Activated CD8-positive, alpha-beta memory T cell treated with anti-CD3 and anti-CD28 coated beads, Interleukin-2, amount 10 ng/mL, durations not matched to agents 7 days and 5 days (primary cell): ENCODE measurements at regions not wholly inside any gene's neighbourhood (a gene's known extent, or its start where the extent isn't known, plus 50 kb on each side); places are given as distances from the start of the nearest gene placed in this dataset.
"Not testable (repeated sequence)": the region's sequence is repeated elsewhere in the genome, so short reads cannot be mapped to it uniquely, and the experiment has no call there.

Source experiments
- ATAC-seq: fragments of 150-1000 bp; cut with Tn5 transposase; one replicate; pipeline ENCODE4 v1.10.0; 2021; ENCODE audit warnings: moderate library complexity
- CTCF ChIA-PET: fragments of 350-600 bp; sonication (Branson Sonifier 250); formaldehyde crosslinking; loops from one replicate; lab custom pipeline; 2021; ENCODE audit warnings: antibody characterized with exemption; lab: Charles Lee
- DNase-seq: peaks from one replicate; pipeline ENCODE4 v3.0.0-alpha.2; 2020
- H3K27ac Mint-ChIP-seq: one replicate; pipeline ENCODE4 v1.8.0; 2021; ENCODE audit warnings: mild to moderate bottlenecking, mixed read lengths
- H3K27me3 Mint-ChIP-seq: one replicate; pipeline ENCODE4 v1.8.0; 2021; ENCODE audit warnings: mixed read lengths
- H3K36me3 Mint-ChIP-seq: one replicate; pipeline ENCODE4 v1.8.0; 2021; ENCODE audit warnings: mild to moderate bottlenecking, mixed read lengths
- H3K4me1 Mint-ChIP-seq: one replicate; pipeline ENCODE4 v1.8.0; 2021; ENCODE audit warnings: mixed read lengths
- H3K4me3 Mint-ChIP-seq: one replicate; pipeline ENCODE4 v1.8.0; 2021; ENCODE audit warnings: mild to moderate bottlenecking, moderate library complexity, mixed read lengths
- H3K9me3 Mint-ChIP-seq: one replicate; pipeline ENCODE4 v1.8.0; 2022; ENCODE audit warnings: low read depth, mixed read lengths

DNA sequence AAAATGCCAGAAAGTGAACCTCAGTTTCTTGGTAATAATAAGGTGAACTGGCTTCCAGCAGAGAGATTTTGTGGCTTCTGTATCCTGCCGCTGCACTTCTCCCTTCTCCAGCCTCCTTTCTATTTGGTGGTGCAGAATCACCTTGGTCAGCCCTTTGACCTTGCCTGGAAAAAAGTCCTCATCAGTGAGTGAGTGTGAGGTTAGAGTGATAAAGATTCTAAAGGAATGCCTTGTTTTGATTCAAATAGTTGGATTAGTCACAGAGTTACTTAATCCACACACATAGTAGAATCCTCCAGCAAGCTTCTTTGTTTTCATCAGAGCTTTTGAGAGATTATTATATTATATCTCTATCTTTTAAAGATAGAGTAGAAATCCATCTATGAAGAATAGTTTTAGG, 140.9 kb downstream of the KCNRG start:
- H3K9me3 Mint-ChIP-seq = no peaks in the 10 kb centered on the region
- no peak overlapping the region for H3K27ac Mint-ChIP-seq
- H3K36me3 Mint-ChIP-seq = peaks cover 1% of the 10 kb centered on the region
- no peak for ATAC-seq
- peaks cover 24% of the 10 kb centered on the region for H3K4me1 Mint-ChIP-seq
- no peak overlapping the region for H3K4me3 Mint-ChIP-seq
- no peak for DNase-seq
- CTCF ChIA-PET = no interaction called here
- peaks cover 33% of the 10 kb centered on the region for H3K27me3 Mint-ChIP-seq

DNA sequence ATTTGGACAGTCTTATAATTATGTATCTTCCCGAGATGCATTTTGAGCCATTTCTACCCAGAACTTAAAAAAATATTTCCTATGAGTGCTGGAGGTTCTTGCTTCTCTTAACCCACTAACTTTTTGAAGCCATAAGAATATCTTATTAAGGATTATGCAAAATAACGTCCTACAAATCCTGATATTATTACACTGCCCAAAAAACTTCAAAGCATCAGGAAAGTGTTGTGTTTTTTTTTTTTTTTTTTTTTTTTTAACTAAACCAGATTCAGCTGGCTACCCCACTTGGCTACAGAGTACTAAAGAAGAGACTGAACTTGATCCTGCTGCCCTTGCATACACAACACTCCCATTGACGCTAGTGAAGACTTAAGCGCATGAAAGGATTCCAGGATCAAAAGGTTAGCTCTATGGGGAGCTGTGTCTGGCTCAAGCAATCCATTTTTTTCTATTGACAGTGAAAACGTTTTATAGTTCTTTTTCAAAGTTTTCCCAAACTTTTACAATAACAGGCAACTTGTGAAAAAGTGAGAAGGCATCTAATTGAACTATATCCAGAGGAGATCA, 141.4 kb downstream of the KCNRG start:
- Mint-ChIP-seq H3K27ac (no peak overlapping the region), H3K9me3 (no peaks in the 10 kb centered on the region), H3K27me3 (peaks cover 32% of the 10 kb centered on the region), H3K36me3 (no peaks in the 10 kb centered on the region), H3K4me1 (peaks cover 21% of the 10 kb centered on the region), H3K4me3 (no peak overlapping the region)
- ATAC-seq = no peak
- no peak for DNase-seq
- CTCF ChIA-PET = no interaction called here

DNA sequence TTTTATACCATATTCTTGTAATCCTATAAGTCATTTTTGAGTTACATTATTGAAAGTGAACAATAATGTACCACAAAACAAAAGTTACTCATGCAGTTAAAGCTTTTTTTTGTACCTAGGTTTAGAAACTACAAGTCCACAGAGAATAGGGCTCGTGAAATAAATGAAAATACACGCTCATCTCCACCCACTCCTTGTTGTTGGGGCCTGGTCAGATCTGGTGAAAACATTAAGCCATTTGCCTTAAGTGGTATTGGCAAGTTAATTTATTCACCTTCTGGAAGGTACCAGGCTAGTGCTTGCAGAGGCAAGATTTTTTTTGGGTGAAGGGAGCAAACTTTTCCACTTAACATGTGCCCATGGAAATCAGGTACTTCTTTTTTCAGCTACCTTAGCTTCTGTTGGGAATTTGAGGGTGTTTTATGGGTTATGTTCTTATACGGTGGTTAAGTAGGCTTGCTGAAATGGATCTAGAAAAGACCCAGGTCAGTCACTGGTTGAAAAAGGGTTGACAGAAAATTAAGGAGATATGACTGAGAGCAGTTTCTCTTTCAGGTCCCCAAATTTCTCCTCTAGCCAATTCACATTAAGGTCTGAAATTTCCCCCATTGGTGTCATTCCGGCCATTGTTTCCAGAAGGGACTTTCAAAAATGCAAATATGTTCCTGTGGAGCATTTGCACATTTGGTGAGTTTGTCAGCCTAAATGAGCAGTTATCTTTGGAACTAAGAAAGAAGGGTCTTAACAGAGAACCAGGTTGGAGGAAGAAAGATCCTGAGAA, 143.3 kb downstream of the KCNRG start:
- CTCF ChIA-PET = no interaction called here
- no peak for ATAC-seq
- peaks cover 36% of the 10 kb centered on the region for H3K27me3 Mint-ChIP-seq

DNA sequence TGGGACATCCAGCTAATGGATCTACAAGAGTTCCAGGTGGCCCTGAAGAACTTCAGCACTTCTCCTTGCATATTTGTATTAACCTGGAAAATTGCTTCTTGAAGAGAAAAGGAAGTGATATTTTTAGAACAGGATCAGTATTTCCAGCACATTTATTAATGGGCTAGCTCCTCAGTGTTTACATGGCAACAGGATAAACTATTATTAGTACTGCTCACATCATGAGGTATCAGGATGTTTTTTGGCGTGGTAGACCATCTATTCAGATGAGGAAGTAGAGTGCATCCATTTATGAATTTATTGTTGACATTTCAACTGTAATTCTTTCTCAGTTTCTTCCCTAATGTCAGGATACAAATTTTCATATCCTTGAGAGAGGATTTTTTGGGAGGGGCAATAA, 144.4 kb downstream of the KCNRG start:
- peaks cover 40% of the 10 kb centered on the region for H3K27me3 Mint-ChIP-seq
- CTCF ChIA-PET = no interaction called here
- no peaks in the 10 kb centered on the region for H3K9me3 Mint-ChIP-seq
- no peak overlapping the region for H3K27ac Mint-ChIP-seq
- DNase-seq (no peak), ATAC-seq (no peak)
- H3K36me3 Mint-ChIP-seq = no peaks in the 10 kb centered on the region
- H3K4me3 Mint-ChIP-seq = no peak overlapping the region
- H3K4me1 Mint-ChIP-seq = no peaks in the 10 kb centered on the region

More for the DNA sequence above, 143.3 kb downstream of the KCNRG start:
- no peaks in the 10 kb centered on the region for H3K36me3 Mint-ChIP-seq
- no peak overlapping the region for H3K4me3 Mint-ChIP-seq
- H3K9me3 Mint-ChIP-seq = no peaks in the 10 kb centered on the region
- no peak overlapping the region for H3K27ac Mint-ChIP-seq
- no peak for DNase-seq
- H3K4me1 Mint-ChIP-seq = peaks cover 3% of the 10 kb centered on the region

DNA sequence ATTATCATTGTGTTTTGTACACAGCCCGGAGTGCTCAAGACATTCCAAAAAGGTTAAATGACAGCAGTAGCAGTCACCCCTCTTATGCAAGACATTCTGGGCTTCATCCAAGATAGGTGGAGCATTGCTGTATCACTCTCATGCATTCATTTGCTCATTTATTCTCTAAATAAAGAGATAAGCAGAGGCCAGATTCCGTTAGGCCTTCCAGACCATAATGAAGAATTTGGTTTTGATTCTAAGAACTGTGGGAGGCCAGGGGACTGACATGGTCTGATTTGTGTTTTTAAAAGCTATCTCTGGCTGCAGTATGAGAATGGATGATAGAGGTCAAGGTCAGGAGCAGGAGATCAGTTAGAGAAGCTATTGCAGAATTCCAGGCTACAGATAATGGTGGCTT, 145.8 kb downstream of the KCNRG start:
- Mint-ChIP-seq H3K36me3 (no peaks in the 10 kb centered on the region), H3K4me1 (no peaks in the 10 kb centered on the region), H3K27ac (no peak overlapping the region), H3K4me3 (no peak overlapping the region), H3K27me3 (peaks cover 41% of the 10 kb centered on the region), H3K9me3 (no peaks in the 10 kb centered on the region)
- CTCF ChIA-PET = no interaction called here
- DNase-seq (no peak), ATAC-seq (no peak)

DNA sequence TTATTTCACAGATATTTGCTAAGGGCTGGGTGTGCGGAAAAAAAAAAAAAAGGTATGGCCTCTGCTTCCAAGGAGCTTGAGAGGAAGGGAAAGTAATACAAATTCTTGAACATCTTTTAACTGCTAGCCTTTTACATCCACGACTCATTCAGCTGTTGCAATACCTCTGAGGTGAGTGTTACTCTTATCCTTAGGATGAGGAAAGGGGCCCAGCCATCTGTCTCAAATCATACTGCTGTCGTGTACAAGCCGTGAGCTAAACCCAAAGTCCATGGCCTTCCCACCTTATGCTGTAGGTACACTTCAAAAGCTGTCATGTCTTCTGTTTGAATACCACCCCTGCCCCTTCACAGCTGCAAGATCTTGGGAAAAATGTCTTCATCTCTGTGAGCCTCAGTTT, 146.8 kb downstream of the KCNRG start:
- Mint-ChIP-seq H3K4me1 (no peaks in the 10 kb centered on the region), H3K9me3 (no peaks in the 10 kb centered on the region), H3K4me3 (no peak overlapping the region), H3K27ac (no peak overlapping the region), H3K36me3 (no peaks in the 10 kb centered on the region), H3K27me3 (peaks cover 40% of the 10 kb centered on the region)
- CTCF ChIA-PET = no interaction called here
- ATAC-seq = no peak
- no peak for DNase-seq

DNA sequence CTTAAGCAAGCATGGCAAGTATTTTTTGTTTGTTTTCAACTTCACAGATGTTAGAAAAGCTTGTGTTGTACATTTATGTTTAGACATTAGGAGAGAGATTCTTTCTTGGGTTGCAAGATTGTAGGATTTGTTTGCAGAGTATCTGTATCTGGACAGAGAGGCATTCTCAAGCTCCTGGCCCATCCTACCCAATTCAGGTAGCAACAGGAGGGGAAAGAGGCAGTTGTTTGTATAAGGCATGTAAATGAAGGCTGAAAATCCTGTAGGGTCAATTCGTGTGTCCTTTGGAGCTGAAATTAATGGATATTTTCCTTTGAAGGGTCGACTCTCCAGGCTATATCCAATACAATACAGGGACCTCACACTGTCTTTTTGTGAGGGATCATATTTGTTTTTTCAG, 147.3 kb downstream of the KCNRG start:
- ATAC-seq = no peak
- Mint-ChIP-seq H3K4me3 (no peak overlapping the region), H3K9me3 (no peaks in the 10 kb centered on the region), H3K27ac (no peak overlapping the region), H3K27me3 (peaks cover 42% of the 10 kb centered on the region), H3K4me1 (peaks cover 4% of the 10 kb centered on the region), H3K36me3 (no peaks in the 10 kb centered on the region)
- CTCF ChIA-PET = no interaction called here
- DNase-seq = no peak

DNA sequence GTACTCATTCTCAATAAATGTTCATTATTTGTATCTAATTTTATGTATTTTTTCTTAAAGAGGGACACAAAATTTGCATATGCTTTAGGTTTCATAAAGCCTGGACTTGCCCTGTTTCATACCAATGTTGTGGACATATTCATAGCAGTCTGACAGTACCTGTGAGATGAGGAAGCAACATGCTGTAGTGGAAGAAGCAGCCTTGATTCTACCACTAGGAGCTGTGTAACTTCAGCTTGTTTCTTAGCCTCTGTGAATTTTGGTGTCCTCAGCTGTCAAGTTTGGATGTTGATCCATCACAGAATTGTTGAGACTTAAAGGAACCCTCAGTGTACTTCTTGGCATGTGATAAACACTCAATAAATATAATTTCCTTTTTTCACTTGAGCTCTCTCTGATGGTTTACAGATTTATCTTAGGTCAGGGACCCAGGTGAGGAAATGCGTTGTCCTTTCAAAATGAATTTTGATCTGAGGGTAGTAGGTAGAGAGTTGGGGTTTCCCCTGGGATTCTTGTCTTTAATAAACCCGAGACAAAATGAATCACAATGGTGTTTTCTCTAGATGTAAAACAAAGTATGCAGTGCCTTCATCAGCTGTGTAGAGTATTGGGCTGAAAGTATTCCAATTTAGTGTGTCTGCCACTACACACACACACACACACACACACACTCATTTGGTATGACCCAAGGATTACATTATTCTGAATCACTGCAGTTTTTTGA, 152.1 kb downstream of the KCNRG start:
- Mint-ChIP-seq H3K4me1 (peaks cover 9% of the 10 kb centered on the region), H3K4me3 (no peak overlapping the region), H3K27me3 (peaks cover 34% of the 10 kb centered on the region), H3K9me3 (no peaks in the 10 kb centered on the region), H3K27ac (no peak overlapping the region), H3K36me3 (no peaks in the 10 kb centered on the region)
- CTCF ChIA-PET = interaction anchor here (0.6 to 0.8 kb wide), 2 partner anchors 78 to 96 kb away, joined by 3 read pairs; no protein-coding TSS in a partner anchor
- DNase-seq (no peak), ATAC-seq (no peak)

DNA sequence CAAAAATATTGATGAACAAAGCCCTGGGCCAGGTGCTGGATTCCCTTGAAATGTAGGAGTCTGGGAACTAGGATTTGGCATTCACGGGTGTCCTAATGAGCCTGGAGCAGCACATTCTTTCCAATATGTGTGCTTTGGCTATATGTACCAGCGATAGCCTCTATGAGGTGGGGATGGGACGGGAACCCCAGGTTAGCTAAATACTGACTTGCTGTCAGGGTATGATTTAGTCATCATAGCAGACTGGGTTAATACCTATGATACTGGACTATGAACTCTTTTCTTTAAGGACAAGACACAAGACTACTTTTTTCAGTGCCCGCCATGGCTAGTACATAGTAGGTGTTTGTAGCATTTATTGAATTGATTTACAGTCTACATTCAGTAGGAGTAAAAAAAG, 152.7 kb downstream of the KCNRG start:
- CTCF ChIA-PET = interaction anchor here (0.6 to 0.8 kb wide), 3 partner anchors 77 to 540 kb away, joined by 3 read pairs; no protein-coding TSS in a partner anchor
- Mint-ChIP-seq H3K36me3 (no peaks in the 10 kb centered on the region), H3K27ac (no peak overlapping the region), H3K4me1 (peaks cover 9% of the 10 kb centered on the region), H3K9me3 (no peaks in the 10 kb centered on the region), H3K27me3 (peaks cover 34% of the 10 kb centered on the region), H3K4me3 (no peak overlapping the region)
- DNase-seq (no peak), ATAC-seq (no peak)

DNA sequence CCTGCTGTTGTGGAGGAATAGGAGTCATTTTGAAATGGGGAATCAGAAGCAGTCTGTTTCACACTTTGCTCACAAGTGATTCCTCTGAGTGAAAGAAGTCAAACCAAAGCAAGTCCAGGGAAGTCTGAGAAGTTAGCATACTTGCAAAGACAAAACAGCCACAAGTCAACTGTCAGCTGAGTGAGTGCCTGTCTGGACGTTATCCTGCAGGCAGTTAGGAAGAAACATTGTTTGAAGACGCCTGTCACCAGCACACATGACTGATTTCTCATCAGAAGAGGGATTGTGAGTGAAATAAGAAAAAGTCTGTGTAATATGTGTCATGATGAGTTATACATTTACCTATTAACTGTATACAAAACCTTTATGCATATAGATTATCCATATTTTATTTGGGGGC, 153.5 kb downstream of the KCNRG start:
- Mint-ChIP-seq H3K9me3 (no peaks in the 10 kb centered on the region), H3K27ac (no peak overlapping the region), H3K4me1 (peaks cover 9% of the 10 kb centered on the region), H3K4me3 (no peak overlapping the region), H3K36me3 (no peaks in the 10 kb centered on the region), H3K27me3 (peaks cover 31% of the 10 kb centered on the region)
- ATAC-seq (no peak), DNase-seq (no peak)
- CTCF ChIA-PET = interaction anchor here (0.6 kb wide), 2 partner anchors 99 to 539 kb away, joined by 3 to 6 read pairs; no protein-coding TSS in a partner anchor

DNA sequence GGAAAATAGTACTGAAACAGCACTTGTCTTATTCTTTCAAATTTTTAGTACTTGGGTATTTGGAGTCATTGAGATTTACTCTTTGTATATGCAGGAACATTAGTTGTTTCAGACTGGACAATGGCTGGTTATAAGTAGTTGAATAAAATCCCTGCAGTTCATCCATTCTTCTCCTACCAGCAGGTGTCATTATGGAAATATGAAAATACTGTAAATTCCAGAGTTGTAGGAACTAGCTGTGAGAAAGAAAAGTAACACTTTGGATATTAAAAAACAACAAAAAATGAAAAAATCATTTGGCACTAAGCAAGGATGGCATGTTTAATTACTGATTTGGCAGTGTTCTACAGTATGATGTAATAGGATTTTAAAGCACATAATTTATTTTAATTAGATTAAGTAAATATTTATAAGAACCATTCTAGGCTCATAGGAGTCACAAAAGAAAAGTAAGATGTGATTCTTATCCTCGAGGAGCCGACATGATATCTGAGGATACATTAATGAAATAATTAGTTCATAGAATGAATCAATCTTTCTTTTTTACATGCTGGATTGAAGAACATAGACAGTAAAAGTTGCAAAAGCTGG, 155.3 kb downstream of the KCNRG start:
- DNase-seq (no peak), ATAC-seq (no peak)
- Mint-ChIP-seq H3K4me3 (no peak overlapping the region), H3K9me3 (no peaks in the 10 kb centered on the region), H3K27ac (no peak overlapping the region), H3K27me3 (peaks cover 32% of the 10 kb centered on the region), H3K4me1 (peaks cover 9% of the 10 kb centered on the region), H3K36me3 (no peaks in the 10 kb centered on the region)
- CTCF ChIA-PET = no interaction called here

DNA sequence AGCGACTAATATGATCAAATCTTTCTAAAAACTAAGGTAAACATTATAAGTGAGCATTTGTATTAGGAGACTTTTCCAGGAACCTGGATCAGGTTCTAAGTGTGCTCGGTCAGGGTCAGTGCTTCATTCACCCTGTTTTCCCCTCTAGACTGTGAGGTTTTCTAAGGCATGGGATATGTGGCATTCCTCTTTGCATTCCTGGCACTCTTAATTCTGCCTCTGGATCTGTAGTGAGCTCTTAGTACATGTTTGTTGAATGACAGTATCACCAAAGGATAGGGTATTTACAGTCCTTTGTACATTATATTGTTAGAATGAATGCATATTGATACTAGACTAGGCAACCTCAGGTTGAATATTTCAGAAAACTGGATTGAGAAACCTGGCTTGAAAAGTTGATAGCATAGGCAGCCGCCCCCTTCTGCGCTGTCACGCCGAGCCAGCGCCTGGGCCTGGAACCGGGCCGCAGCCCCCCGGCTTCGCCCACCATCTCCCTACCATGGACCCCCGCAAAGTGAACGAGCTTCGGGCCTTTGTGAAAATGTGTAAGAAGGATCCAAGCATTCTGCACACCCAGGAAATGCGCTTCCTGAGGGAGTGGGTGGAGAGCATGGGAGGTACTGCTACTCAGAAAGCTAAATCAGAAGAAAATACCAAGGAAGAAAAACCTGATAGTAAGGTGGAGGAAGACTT, 156.5 kb downstream of the KCNRG start:
- peaks cover 35% of the 10 kb centered on the region for H3K27me3 Mint-ChIP-seq
- no peak for DNase-seq
- H3K27ac Mint-ChIP-seq = no peak overlapping the region
- ATAC-seq = no peak
- H3K4me1 Mint-ChIP-seq = peaks cover 9% of the 10 kb centered on the region
- H3K36me3 Mint-ChIP-seq = no peaks in the 10 kb centered on the region
- CTCF ChIA-PET = no interaction called here
- no peak overlapping the region for H3K4me3 Mint-ChIP-seq
- no peaks in the 10 kb centered on the region for H3K9me3 Mint-ChIP-seq

DNA sequence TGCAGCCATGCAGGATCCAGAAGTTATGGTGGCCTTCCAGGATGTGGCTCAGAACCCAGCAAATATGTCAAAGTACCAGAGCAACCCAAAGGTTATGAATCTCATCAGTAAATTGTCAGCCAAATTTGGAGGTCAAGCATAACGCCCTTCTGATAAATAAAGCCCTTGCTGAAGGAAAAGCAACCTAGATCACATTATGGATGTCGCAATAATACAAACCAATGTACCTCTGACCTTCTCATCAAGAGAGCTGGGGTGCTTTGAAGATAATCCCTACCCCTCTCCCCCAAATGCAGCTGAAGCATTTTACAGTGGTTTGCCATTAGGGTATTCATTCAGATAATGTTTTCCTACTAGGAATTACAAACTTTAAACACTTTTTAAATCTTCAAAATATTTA, 157.8 kb downstream of the KCNRG start:
- CTCF ChIA-PET, DNase-seq, H3K4me1 Mint-ChIP-seq, H3K36me3 Mint-ChIP-seq, ATAC-seq, H3K4me3 Mint-ChIP-seq, H3K9me3 Mint-ChIP-seq, H3K27ac Mint-ChIP-seq: not testable (repeated sequence)
- peaks cover 29% of the 10 kb centered on the region for H3K27me3 Mint-ChIP-seq
